ENCODE measurements at regions not wholly inside any gene's neighbourhood (a gene's known extent, or its start where the extent isn't known, plus 50 kb on each side); places are given as distances from the start of the nearest gene placed in this dataset.
"Not testable (repeated sequence)": the region's sequence is repeated elsewhere in the genome, so short reads cannot be mapped to it uniquely, and the experiment has no call there.

DNA sequence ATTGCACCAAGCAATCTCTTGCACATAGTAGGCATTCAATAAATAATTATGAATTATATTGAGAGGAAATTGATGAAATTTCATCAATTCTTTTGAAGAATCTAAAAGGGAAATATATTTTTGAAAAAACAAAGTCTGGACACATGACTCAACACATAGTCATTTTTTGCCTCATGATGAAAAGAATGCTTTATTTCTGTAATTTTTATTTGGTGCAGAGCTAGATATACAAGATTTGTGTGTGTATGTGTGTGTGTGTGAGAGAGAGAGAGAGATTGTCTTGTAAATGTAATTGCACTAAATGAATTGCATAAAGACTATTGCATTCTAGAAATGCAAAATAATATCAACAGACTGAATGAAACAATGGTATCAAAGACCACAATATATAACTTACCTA, 206.2 kb upstream of the C1orf87 start:
- Mint-ChIP-seq H3K27me3 (no peaks in the 10 kb centered on the region), H3K4me1 (ENCODE audit: low read depth) (no peaks in the 10 kb centered on the region), H3K36me3 (ENCODE audit: low read depth) (no peaks in the 10 kb centered on the region), H3K4me3 (no peak overlapping the region), H3K9me3 (no peaks in the 10 kb centered on the region), H3K27ac (no peak overlapping the region)
- intact Hi-C loops (cut with micrococcal nuclease) = loop anchor here (5.0 kb wide), 2 partner anchors 483 to 763 kb away; no protein-coding TSS in a partner anchor

DNA sequence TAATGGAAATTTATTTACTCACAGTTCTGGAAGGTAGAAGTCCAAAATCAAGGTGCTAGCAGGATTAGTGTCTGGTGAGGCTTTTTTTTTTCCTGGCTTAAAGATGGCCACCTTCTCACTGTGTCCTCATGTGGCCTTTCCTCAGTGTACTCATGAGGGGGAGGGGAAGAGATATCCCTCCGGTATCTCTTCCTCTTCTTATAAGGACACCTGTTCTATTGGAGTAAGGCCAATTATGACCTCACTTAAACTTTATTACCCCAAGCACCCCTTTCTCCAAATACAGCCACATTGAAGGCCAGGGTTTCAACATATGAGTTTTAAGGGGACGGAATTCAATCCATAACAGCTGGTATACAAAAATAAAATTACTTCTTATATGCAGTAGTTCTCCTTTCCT, 203.7 kb upstream of the C1orf87 start:
- no peak overlapping the region for H3K4me3 Mint-ChIP-seq

DNA sequence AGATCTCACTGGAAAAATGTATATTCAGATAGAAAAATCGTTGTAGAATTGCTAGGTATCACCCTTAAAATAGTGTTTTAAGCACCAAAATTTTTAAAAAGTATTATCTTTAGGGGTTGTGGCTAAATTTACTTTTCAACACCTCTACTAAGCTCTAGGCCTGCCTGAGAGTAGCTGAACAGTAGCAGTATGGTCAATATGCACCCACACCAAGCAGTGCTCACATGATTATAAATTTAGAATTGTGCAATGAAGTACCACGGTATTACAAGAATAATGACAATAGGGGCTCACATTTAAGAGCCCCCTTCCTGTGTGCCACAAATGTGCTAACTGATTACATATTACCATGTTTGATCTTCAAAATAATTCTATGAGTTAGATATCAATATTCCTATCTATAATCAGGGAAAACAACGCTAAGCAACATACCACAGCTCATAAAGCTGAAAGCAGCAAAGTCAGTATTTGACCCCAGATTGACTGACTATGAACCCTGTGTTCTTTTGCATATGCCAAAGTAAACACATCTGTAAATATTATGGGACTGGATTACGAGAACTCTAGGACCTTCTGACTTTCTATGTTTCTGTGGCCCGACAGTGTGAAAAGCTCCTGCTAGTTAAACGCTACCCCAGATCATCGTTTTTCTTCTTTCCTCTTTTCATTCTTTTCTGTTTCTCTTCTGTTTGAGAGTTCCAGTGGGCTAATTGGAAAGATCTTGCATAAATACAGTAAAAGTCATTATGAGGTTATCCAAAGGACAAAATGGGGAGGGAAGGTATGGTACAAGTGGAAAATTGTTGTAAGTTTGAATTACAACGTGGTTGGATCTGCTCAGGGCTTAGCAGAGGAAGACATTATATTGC, 201.1 kb upstream of the C1orf87 start:
- no peaks in the 10 kb centered on the region for H3K9me3 Mint-ChIP-seq
- no peaks in the 10 kb centered on the region for H3K4me1 Mint-ChIP-seq (ENCODE audit: low read depth)
- H3K36me3 Mint-ChIP-seq (ENCODE audit: low read depth) = no peaks in the 10 kb centered on the region
- intact Hi-C loops (cut with micrococcal nuclease) = no loop called here
- no peak overlapping the region for H3K27ac Mint-ChIP-seq
- H3K4me3 Mint-ChIP-seq = no peak overlapping the region
- no peaks in the 10 kb centered on the region for H3K27me3 Mint-ChIP-seq

More for the DNA sequence above, 203.7 kb upstream of the C1orf87 start:
- Mint-ChIP-seq H3K4me1 (ENCODE audit: low read depth) (no peaks in the 10 kb centered on the region), H3K27me3 (no peaks in the 10 kb centered on the region), H3K36me3 (ENCODE audit: low read depth) (no peaks in the 10 kb centered on the region), H3K9me3 (no peaks in the 10 kb centered on the region), H3K27ac (no peak overlapping the region)
- intact Hi-C loops (cut with micrococcal nuclease) = no loop called here

DNA sequence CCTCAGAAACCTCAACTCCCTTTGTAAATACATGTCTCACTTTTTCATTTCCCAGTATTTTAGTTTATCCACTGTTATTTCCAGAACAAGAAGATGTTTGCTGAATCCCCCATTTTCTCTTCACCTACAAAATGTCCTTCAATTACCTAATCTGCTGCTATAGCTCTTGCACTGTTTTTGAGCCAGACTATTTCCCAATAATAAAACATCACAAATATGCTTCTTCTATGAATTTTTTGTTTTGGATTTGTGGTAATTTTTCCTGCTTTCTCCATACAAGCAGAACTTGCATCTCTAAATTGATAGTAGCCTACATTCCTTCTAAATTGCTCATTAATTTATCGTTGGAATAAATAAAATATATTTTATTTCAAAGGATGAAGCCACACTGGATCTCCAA, 199.6 kb upstream of the C1orf87 start:
- Mint-ChIP-seq H3K4me1 (ENCODE audit: low read depth) (no peaks in the 10 kb centered on the region), H3K27ac (no peak overlapping the region), H3K9me3 (no peaks in the 10 kb centered on the region), H3K4me3 (no peak overlapping the region), H3K27me3 (no peaks in the 10 kb centered on the region), H3K36me3 (ENCODE audit: low read depth) (no peaks in the 10 kb centered on the region)
- intact Hi-C loops (cut with micrococcal nuclease) = no loop called here

DNA sequence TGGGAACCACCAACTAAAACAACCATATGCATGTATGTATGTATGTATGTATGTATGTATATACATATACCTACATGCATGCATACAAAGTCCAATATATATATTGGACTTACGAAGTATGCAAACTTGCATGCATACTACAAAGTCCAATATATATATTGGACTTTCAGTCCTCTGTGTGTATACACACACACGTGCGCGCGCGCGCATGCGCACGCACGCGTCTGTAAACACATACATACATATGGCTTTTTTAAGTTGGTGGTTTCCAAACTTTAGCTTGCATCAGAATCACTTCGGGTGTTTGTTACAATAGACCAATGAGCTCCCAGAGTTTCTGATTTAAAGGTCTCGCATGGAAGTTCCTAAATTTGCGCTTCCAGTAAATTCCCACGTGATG, 197.5 kb upstream of the C1orf87 start:
- H3K27ac Mint-ChIP-seq = no peak overlapping the region
- H3K4me1 Mint-ChIP-seq (ENCODE audit: low read depth) = no peaks in the 10 kb centered on the region
- no peak overlapping the region for H3K4me3 Mint-ChIP-seq
- no peaks in the 10 kb centered on the region for H3K9me3 Mint-ChIP-seq
- no peaks in the 10 kb centered on the region for H3K36me3 Mint-ChIP-seq (ENCODE audit: low read depth)
- intact Hi-C loops (cut with micrococcal nuclease) = no loop called here
- no peaks in the 10 kb centered on the region for H3K27me3 Mint-ChIP-seq

DNA sequence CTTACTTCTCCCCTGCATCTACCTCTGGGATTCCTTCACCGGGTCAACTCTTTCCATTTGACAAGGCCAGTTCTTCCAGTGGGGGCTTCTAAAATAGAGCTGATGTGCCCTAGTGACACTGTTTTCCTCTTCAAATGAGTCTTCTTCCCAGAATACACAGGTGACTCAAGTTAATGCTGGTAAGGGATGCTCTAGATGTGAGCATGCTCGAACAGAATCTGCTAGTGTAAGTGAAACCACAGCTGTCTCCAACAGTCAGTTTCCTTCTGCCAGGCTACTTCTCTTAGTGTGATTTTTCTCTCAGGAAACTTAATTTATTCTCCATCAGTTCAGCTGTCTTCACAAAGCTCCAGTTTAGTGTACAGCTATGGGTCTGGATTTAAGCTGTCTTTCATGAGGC, 194.9 kb upstream of the C1orf87 start:
- no peak overlapping the region for H3K4me3 Mint-ChIP-seq
- no peaks in the 10 kb centered on the region for H3K36me3 Mint-ChIP-seq (ENCODE audit: low read depth)
- no peaks in the 10 kb centered on the region for H3K9me3 Mint-ChIP-seq
- H3K27ac Mint-ChIP-seq = no peak overlapping the region
- no peaks in the 10 kb centered on the region for H3K27me3 Mint-ChIP-seq
- H3K4me1 Mint-ChIP-seq (ENCODE audit: low read depth) = no peaks in the 10 kb centered on the region
- intact Hi-C loops (cut with micrococcal nuclease) = no loop called here

DNA sequence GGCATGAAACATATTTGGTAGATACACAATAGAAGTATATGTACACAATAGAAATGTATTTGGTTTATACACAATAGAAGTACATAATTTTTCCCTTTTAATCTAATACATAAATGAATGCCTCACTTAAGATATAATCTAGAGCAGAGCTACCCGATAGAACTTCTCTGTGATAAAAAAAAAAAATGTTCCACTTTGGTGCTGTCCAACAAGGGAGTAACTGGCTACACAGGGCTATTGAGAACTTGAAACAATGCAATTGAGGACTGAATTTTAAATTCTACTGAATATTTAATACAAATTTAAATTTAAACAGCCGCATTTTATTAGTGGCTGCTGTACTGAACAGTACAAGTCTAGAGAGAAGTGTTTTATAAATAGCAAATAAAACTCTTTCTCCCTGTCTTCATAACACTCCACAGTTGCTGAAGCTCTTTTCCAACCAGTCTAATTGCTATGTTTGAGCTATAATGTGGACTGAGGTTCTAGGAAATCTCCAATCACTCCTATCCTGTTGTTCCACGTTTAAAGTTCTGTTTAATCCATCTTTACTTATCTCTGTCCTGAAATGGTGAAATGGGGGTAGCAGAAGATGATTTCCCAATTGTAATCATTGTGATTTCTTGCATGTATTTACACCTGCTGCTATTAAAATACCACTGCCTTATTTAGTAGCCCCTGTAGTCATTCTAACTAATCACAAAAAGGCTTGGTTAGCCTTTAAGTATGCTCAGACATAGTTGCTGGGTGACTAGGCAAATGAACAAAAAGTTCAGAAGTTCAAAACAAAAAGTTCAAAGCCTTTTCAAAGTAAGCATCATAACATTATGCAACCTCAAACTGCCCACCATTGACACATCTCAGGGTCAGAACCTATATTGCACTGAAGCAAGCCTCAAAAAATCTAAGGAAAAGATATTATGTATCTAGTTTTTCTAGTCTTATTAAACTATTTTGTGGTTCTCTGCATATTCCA, 192.3 kb upstream of the C1orf87 start:
- Mint-ChIP-seq H3K36me3 (ENCODE audit: low read depth) (no peaks in the 10 kb centered on the region), H3K27me3 (no peaks in the 10 kb centered on the region), H3K4me1 (ENCODE audit: low read depth) (no peaks in the 10 kb centered on the region), H3K27ac (no peak overlapping the region), H3K9me3 (no peaks in the 10 kb centered on the region), H3K4me3 (no peak overlapping the region)
- intact Hi-C loops (cut with micrococcal nuclease) = no loop called here

DNA sequence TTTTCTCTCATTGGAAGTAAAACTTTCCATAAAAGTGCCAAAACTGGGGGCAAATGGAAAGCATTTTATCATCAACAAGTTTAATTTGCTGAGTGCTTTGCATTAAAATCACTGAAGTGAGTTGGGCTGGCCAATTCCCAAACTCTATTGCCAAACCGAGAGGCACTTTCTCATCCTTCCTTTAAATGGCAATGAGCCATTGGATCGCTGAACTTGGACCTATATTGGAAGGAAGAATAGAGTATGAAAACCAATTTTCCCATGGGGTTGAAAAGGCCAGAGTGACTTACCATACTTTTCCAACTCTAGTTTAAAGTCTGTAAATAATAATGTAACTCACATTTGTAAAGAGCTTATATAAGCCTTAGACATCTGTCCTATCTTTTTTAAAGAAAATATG, 189.1 kb upstream of the C1orf87 start:
- intact Hi-C loops (cut with micrococcal nuclease) = no loop called here
- no peaks in the 10 kb centered on the region for H3K36me3 Mint-ChIP-seq (ENCODE audit: low read depth)
- no peaks in the 10 kb centered on the region for H3K27me3 Mint-ChIP-seq
- no peaks in the 10 kb centered on the region for H3K4me1 Mint-ChIP-seq (ENCODE audit: low read depth)
- peaks cover 7% of the 10 kb centered on the region for H3K9me3 Mint-ChIP-seq
- H3K27ac Mint-ChIP-seq = no peak overlapping the region
- H3K4me3 Mint-ChIP-seq = no peak overlapping the region

DNA sequence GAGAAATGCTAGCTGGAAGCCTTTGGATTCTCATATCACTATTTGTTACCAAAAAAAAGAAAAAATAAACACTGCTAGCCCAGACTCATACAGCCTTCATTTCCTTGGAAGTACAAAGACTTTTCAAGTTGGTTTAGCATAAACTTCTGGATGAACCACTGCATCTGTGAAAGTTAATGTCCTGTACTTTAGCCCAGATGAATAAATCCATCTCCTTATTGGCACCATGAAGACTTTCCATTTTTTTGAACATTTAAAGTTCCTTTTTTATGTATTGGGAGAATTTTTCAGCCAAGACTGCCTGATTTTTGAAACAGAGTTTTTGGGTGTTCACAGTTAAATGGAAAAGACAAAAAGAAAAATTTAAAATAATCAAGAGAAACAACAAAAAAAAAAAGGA, 184.0 kb upstream of the C1orf87 start:
- H3K4me1 Mint-ChIP-seq (ENCODE audit: low read depth) = no peaks in the 10 kb centered on the region
- no peak overlapping the region for H3K4me3 Mint-ChIP-seq
- no peak overlapping the region for H3K27ac Mint-ChIP-seq
- no peaks in the 10 kb centered on the region for H3K36me3 Mint-ChIP-seq (ENCODE audit: low read depth)
- H3K27me3 Mint-ChIP-seq = no peaks in the 10 kb centered on the region
- peaks cover 7% of the 10 kb centered on the region for H3K9me3 Mint-ChIP-seq
- intact Hi-C loops (cut with micrococcal nuclease) = no loop called here

DNA sequence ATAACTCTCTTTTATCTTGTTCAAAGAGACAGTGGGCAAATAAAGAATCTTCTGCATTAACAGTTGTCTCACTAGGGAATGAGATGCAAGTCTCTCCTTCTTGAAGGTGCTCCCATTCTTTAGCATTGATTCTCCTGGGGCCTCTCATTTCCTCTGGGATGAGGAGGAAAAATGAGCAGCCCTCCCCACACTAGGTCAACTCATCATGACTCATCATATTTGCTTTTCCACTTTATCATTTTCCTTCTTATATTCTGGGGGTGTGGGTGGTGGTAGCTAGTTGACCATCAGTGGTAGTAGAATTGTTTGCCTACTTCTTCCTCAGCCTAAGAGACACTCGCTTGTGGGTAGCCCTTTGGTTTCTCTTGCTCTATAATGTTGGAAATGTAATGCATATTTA, 182.0 kb upstream of the C1orf87 start:
- H3K9me3 Mint-ChIP-seq = peaks cover 7% of the 10 kb centered on the region
- no peaks in the 10 kb centered on the region for H3K4me1 Mint-ChIP-seq (ENCODE audit: low read depth)
- H3K27me3 Mint-ChIP-seq = no peaks in the 10 kb centered on the region
- H3K27ac Mint-ChIP-seq = no peak overlapping the region
- no peaks in the 10 kb centered on the region for H3K36me3 Mint-ChIP-seq (ENCODE audit: low read depth)
- intact Hi-C loops (cut with micrococcal nuclease) = no loop called here
- H3K4me3 Mint-ChIP-seq = no peak overlapping the region

DNA sequence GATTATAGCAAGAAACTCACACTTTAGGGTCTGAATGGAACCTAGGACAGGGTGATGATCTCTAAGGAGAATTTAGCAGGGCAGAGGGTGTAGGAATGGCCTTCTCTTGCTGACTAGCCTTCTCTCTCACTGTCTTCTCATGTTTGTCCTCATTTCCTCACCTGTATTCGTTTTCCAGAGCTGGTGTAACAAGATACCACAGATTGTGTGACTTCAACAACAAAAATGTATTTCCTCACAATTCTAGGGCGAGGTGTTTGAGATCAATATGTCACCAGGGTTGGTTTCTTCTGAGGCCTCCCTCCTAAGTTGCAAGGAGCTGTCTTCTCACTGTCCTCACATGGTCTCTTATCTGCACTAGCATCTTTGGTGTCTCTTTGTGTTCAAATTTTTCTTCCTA, 177.9 kb upstream of the C1orf87 start:
- Mint-ChIP-seq H3K9me3 (peaks cover 17% of the 10 kb centered on the region), H3K36me3 (ENCODE audit: low read depth) (no peaks in the 10 kb centered on the region), H3K27me3 (no peaks in the 10 kb centered on the region), H3K4me3 (no peak overlapping the region), H3K4me1 (ENCODE audit: low read depth) (no peaks in the 10 kb centered on the region), H3K27ac (no peak overlapping the region)
- intact Hi-C loops (cut with micrococcal nuclease) = no loop called here

DNA sequence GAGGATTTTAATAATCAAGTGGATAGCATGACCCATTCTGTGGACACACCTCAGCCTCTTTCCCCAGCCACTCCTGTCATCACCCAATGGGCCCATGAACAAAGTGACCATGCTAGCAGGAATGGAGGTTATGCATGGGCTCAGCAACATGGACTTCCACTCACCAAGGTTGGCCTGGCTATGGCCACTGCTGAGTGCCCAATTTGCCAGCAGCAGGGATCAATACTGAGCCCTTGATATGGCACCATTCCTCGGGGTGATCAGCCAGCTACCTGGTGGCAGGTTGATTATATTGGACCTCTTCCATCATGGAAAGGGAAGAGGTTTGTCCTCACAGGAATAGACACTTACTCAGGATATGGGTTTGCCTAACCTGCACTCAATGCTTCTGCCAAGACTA, 173.9 kb upstream of the C1orf87 start:
- H3K27me3 Mint-ChIP-seq; H3K27ac Mint-ChIP-seq; H3K4me1 Mint-ChIP-seq (ENCODE audit: low read depth); intact Hi-C loops (cut with micrococcal nuclease); H3K4me3 Mint-ChIP-seq; H3K36me3 Mint-ChIP-seq (ENCODE audit: low read depth): not testable (repeated sequence)
- H3K9me3 Mint-ChIP-seq = peaks cover 17% of the 10 kb centered on the region

DNA sequence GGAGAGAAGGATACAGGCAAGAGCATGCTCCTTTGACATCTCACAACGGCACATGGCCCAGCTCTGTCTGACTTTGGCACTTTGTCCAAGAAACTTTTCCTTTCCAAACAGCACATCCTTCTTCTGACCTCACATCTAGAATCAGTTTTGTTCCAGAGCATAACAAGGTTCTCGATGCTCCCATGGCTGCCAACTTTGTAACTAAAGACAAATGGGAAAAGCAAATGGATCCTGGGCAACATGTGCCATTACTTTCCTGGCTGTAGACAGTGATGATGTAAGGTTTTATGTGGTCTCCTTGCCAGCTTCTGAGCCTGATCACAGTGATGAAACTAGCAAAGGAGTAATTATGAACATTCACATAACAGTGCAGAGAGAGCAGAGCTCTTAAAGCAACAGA, 171.8 kb upstream of the C1orf87 start:
- intact Hi-C loops (cut with micrococcal nuclease) = no loop called here
- Mint-ChIP-seq H3K27me3 (no peaks in the 10 kb centered on the region), H3K4me1 (ENCODE audit: low read depth) (no peaks in the 10 kb centered on the region), H3K27ac (no peak overlapping the region), H3K4me3 (no peak overlapping the region), H3K9me3 (peaks cover 17% of the 10 kb centered on the region), H3K36me3 (ENCODE audit: low read depth) (no peaks in the 10 kb centered on the region)

DNA sequence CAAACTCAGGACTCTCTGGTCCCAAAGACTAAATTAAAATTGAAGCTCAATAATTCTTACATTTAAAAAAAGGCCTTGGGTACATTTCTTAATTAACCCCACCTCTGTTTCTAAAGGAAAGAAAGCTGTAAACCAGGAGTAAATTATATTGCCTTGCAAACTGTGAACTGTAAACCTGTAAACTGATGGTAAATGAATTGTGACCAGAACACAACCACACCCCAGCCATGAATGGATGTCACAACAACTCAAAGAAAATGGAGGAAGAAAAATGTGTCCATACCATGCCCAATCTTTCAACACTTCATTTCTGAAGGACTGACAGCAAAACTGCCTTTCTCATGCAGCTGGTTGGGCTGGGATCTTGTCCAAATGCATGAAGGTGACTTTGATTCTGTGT, 171.3 kb upstream of the C1orf87 start:
- no peaks in the 10 kb centered on the region for H3K36me3 Mint-ChIP-seq (ENCODE audit: low read depth)
- intact Hi-C loops (cut with micrococcal nuclease) = no loop called here
- no peaks in the 10 kb centered on the region for H3K27me3 Mint-ChIP-seq
- no peak overlapping the region for H3K4me3 Mint-ChIP-seq
- no peak overlapping the region for H3K27ac Mint-ChIP-seq
- H3K4me1 Mint-ChIP-seq (ENCODE audit: low read depth) = no peaks in the 10 kb centered on the region
- peaks cover 17% of the 10 kb centered on the region for H3K9me3 Mint-ChIP-seq
